ENCODE measurements at regions not wholly inside any gene's neighbourhood (a gene's known extent, or its start where the extent isn't known, plus 50 kb on each side); places are given as distances from the start of the nearest gene placed in this dataset.
A peak's percentile ranks its signal among the peaks of the same experiment; 100 is the strongest.

- Mint-ChIP-seq H3K27ac (no peak overlapping the region), H3K27me3 (ENCODE audit: insufficient read depth) (peaks cover 8% of the 10 kb centered on the region), H3K36me3 (ENCODE audit: low read depth) (no peaks in the 10 kb centered on the region), H3K4me3 (no peak overlapping the region), H3K4me1 (no peaks in the 10 kb centered on the region), H3K9me3 (no peaks in the 10 kb centered on the region)
- peak; percentile 92 for TF ChIP-seq CTCF (conservative IDR thresholded peaks at IDR 0.05)
- no peaks in the 10 kb centered on the region for H3K36me3 ChIP-seq (ENCODE audit: control insufficient read depth, insufficient read depth, low read length)
- no peaks in the 10 kb centered on the region for H3K9me3 ChIP-seq (ENCODE audit: control insufficient read depth, low read length)
- H3K27me3 ChIP-seq (ENCODE audit: control insufficient read depth, insufficient read depth, low read length, poor library complexity, severe bottlenecking): peaks cover 31% of the 10 kb centered on the region
- no peak overlapping the region for H3K9ac ChIP-seq (ENCODE audit: extremely low read depth, low read length, poor library complexity, severe bottlenecking)
- H3K4me1 ChIP-seq (ENCODE audit: control insufficient read depth, insufficient read depth, low read length): peaks cover 4% of the 10 kb centered on the region
- DNase-seq: peak; percentile 58
- WGBS, 2 experiments (ENCODE audit: insufficient coverage in 1 of 2, insufficient read length in 1 of 2): 20 to 31% methylated on average over 4 to 5 of the region's 5 CpGs
- no peak overlapping the region for H3K4me3 ChIP-seq (ENCODE audit: low read length)
- H3K27ac ChIP-seq (ENCODE audit: low read depth, low read length): no peak overlapping the region
Observed at GRCh38 chr1:110765640-110766335, 91.0 kb upstream of the KCNA3 start.

- H3K9me3 ChIP-seq (ENCODE audit: control insufficient read depth, low read length): no peaks in the 10 kb centered on the region
- Mint-ChIP-seq H3K27ac (no peak overlapping the region), H3K36me3 (ENCODE audit: low read depth) (no peaks in the 10 kb centered on the region), H3K9me3 (no peaks in the 10 kb centered on the region), H3K27me3 (ENCODE audit: insufficient read depth) (peaks cover 6% of the 10 kb centered on the region), H3K4me1 (no peaks in the 10 kb centered on the region), H3K4me3 (no peak overlapping the region)
- no peak overlapping the region for H3K4me3 ChIP-seq (ENCODE audit: low read length)
- TF ChIP-seq CTCF (conservative IDR thresholded peaks at IDR 0.05): no peak
- H3K27me3 ChIP-seq (ENCODE audit: control insufficient read depth, insufficient read depth, low read length, poor library complexity, severe bottlenecking): peaks cover 30% of the 10 kb centered on the region
- no peak overlapping the region for H3K27ac ChIP-seq (ENCODE audit: low read depth, low read length)
- H3K36me3 ChIP-seq (ENCODE audit: control insufficient read depth, insufficient read depth, low read length): no peaks in the 10 kb centered on the region
- H3K9ac ChIP-seq (ENCODE audit: extremely low read depth, low read length, poor library complexity, severe bottlenecking): no peak overlapping the region
- no peak for DNase-seq
- no peaks in the 10 kb centered on the region for H3K4me1 ChIP-seq (ENCODE audit: control insufficient read depth, insufficient read depth, low read length)
- 81 to 100% methylated on average over 1 to 3 of the region's 4 CpGs for WGBS, 2 experiments (ENCODE audit: insufficient coverage in 1 of 2, insufficient read length in 1 of 2)
Observed at GRCh38 chr1:110763149-110763548, 88.4 kb upstream of the KCNA3 start.

GRCh38 chr1:110760321-110760720 lies 85.6 kb upstream of the KCNA3 start:
- no peaks in the 10 kb centered on the region for H3K9me3 Mint-ChIP-seq

More at GRCh38 chr1:110760321-110760720, 85.6 kb upstream of the KCNA3 start:
- Histone ChIP-seq H3K4me3 (ENCODE audit: low read length) (no peak overlapping the region), H3K9me3 (ENCODE audit: control insufficient read depth, low read length) (no peaks in the 10 kb centered on the region), H3K27ac (ENCODE audit: low read depth, low read length) (no peak overlapping the region), H3K36me3 (ENCODE audit: control insufficient read depth, insufficient read depth, low read length) (no peaks in the 10 kb centered on the region), H3K27me3 (ENCODE audit: control insufficient read depth, insufficient read depth, low read length, poor library complexity, severe bottlenecking) (peaks cover 17% of the 10 kb centered on the region), H3K4me1 (ENCODE audit: control insufficient read depth, insufficient read depth, low read length) (no peaks in the 10 kb centered on the region), H3K9ac (ENCODE audit: extremely low read depth, low read length, poor library complexity, severe bottlenecking) (no peak overlapping the region)
- H3K4me1 Mint-ChIP-seq: no peaks in the 10 kb centered on the region
- WGBS, 2 experiments (ENCODE audit: insufficient coverage in 1 of 2, insufficient read length in 1 of 2): 60 to 90% methylated on average over 1 to 2 of the region's 2 CpGs
- H3K27ac Mint-ChIP-seq: no peak overlapping the region
- no peaks in the 10 kb centered on the region for H3K27me3 Mint-ChIP-seq (ENCODE audit: insufficient read depth)
- no peak for DNase-seq
- TF ChIP-seq CTCF (conservative IDR thresholded peaks at IDR 0.05): no peak
- no peaks in the 10 kb centered on the region for H3K36me3 Mint-ChIP-seq (ENCODE audit: low read depth)
- H3K4me3 Mint-ChIP-seq: no peak overlapping the region
